HEK293T (cell line): ENCODE measurements at regions not wholly inside any gene's neighbourhood (a gene's known extent, or its start where the extent isn't known, plus 50 kb on each side); places are given as distances from the start of the nearest gene placed in this dataset.

ENCODE experiments used
- ARNT ChIP-seq: fragments of 450-650 bp; IDR thresholded peaks from 2 replicates; pipeline ENCODE4 v1.6.1; 2017; ENCODE audit warnings: mild to moderate bottlenecking
- ELF4 ChIP-seq: fragments of 450-650 bp; IDR thresholded peaks from 2 replicates; pipeline ENCODE4 v1.6.1; 2017; ENCODE audit warnings: antibody characterized with exemption
- FOXM1 ChIP-seq: fragments of 450-650 bp; IDR thresholded peaks from 2 replicates; pipeline ENCODE4 v1.6.1; 2017; ENCODE audit warnings: mild to moderate bottlenecking, borderline replicate concordance
- NFRKB ChIP-seq: fragments of 450-650 bp; IDR thresholded peaks from 2 replicates; pipeline ENCODE4 v1.6.1; 2016; ENCODE audit warnings: mild to moderate bottlenecking, moderate library complexity
- SUZ12 ChIP-seq: fragments of 450-650 bp; IDR thresholded peaks from 2 replicates; pipeline ENCODE4 v1.6.1; 2016; ENCODE audit warnings: mild to moderate bottlenecking
- ZNF384 ChIP-seq: fragments of 450-650 bp; IDR thresholded peaks from 2 replicates; pipeline ENCODE4 v1.6.1; 2016

DNA sequence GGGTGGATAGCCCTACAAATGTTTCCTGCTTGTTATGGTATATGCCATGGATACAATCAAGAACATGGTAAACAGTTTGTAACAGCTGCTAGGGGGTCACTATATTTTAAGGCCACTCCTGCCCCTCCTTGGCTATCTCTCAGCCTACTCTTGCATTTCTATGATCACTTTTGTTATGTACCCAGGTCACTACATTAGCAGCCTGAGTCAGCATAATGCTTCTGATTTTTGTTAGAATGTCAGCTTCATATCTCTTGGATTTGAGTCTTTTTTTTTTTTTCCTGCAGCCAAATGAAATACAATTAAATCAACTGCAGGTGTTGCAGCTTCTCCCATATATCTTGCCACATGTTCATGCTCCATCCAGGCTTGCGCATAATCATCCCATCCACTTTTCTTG is 629.7 kb upstream of the GRAMD2B start:
- TF ChIP-seq ARNT (no peak), ZNF384 (no peak), NFRKB (no peak), SUZ12 (no peak), ELF4 (no peak), FOXM1 (no peak)
